ENCODE measurements at regions not wholly inside any gene's neighbourhood (a gene's known extent, or its start where the extent isn't known, plus 50 kb on each side); places are given as distances from the start of the nearest gene placed in this dataset.

DNA sequence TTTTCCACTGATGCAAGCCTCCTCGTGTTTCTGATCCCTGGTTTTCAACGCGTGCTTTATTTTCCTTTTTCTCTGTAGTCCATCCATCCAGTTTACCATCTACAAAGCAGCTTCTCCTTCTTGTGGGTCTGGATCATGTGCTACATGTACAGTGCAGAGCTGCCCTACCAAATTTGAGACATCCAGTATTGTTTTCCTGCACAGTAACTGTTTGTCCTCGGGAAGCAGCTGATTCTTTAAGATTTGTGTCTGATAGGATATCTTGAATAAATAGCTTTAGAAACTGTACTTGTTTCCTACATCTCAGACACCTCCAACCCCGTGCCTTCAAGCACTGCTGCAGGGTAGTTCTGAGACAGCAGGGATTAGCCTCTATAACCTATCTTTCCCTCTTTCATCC is 368.1 kb upstream of the FAR2 start:
- no peak for DNase-seq (ENCODE audit: low spot score)
- no peaks in the 10 kb centered on the region for H3K36me3 ChIP-seq
- Mint-ChIP-seq H3K36me3 (no peaks in the 10 kb centered on the region), H3K4me3 (no peak overlapping the region), H3K27ac (no peak overlapping the region), H3K9me3 (peaks cover 2% of the 10 kb centered on the region), H3K4me1 (peaks cover 5% of the 10 kb centered on the region), H3K27me3 (ENCODE audit: insufficient read depth, low read depth) (peaks cover 2% of the 10 kb centered on the region)
- H3K4me2 ChIP-seq, result no peak overlapping the region
- no peaks in the 10 kb centered on the region for H3F3A ChIP-seq (ENCODE audit: low read depth)
- no peaks in the 10 kb centered on the region for H4K20me1 ChIP-seq (ENCODE audit: low read depth)
- TF ChIP-seq EZH2 (IDR thresholded peaks at IDR 0.05) (no peak), EZH2phosphoT487 (IDR thresholded peaks at IDR 0.05) (no peak)
- TF ChIP-seq, protein P1, sequence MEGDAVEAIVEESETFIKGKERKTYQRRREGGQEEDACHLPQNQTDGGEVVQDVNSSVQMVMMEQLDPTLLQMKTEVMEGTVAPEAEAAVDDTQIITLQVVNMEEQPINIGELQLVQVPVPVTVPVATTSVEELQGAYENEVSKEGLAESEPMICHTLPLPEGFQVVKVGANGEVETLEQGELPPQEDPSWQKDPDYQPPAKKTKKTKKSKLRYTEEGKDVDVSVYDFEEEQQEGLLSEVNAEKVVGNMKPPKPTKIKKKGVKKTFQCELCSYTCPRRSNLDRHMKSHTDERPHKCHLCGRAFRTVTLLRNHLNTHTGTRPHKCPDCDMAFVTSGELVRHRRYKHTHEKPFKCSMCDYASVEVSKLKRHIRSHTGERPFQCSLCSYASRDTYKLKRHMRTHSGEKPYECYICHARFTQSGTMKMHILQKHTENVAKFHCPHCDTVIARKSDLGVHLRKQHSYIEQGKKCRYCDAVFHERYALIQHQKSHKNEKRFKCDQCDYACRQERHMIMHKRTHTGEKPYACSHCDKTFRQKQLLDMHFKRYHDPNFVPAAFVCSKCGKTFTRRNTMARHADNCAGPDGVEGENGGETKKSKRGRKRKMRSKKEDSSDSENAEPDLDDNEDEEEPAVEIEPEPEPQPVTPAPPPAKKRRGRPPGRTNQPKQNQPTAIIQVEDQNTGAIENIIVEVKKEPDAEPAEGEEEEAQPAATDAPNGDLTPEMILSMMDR (IDR thresholded peaks at IDR 0.05), result no peak
- H2AFZ ChIP-seq (replicated peaks), result no peak overlapping the region
- H3K27ac ChIP-seq, result no peak overlapping the region
- H3K4me3 ChIP-seq, result no peak overlapping the region
- no peaks in the 10 kb centered on the region for H3K27me3 ChIP-seq
- H3K4me1 ChIP-seq, result no peaks in the 10 kb centered on the region
- H3K79me2 ChIP-seq (ENCODE audit: low read depth), result no peaks in the 10 kb centered on the region
- H3K9me3 ChIP-seq (ENCODE audit: low read depth), result no peaks in the 10 kb centered on the region
- no peak overlapping the region for H3K9ac ChIP-seq

DNA sequence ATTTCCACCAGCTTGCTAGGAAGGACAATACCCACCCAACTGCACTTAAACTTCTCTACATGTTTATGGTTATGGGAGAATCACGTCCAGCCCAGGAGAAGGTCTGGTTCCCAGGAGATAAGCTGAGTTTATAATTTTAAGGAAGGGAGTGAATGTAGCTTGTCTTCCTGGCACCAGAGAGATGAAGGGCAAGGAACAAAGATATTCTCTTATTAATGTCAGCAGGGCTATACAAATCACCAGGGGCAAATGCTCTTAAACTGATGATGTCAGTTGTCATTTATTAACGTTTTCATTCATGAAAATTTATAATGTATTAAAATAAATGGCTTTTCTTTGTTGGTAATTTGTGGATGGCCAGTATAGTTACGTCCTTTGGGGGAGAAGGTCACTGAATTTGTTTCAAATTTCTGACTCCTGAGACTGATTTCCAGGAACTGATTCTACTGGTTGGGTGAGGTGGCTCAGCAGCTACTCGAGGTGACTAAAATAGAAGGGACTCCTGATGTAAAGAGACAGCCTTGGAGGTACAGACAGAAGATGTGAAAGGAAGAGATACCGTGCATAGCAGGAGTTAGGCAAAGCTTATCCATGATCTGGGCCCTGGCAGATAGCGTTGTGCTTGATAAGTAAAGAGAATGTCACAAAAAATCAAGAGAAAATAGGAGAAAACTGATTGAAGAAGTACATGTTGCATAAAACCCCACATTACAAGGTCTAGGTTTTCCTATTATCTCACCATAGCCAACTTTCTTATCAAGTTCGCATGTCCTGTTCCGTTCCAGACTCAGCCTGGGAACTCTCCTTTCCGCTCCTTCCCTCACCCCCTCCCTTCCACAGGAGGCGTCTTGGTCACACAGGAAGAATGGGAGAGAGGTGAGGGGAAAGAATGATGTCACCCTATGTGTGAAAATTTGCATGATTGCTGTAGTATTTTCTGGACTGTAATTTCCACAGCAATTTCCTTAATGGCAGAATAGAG is 367.1 kb upstream of the FAR2 start:
- H3K4me2 ChIP-seq, result no peak overlapping the region
- H3K9ac ChIP-seq, result no peak overlapping the region
- Mint-ChIP-seq H3K27ac (no peak overlapping the region), H3K27me3 (ENCODE audit: insufficient read depth, low read depth) (peaks cover 4% of the 10 kb centered on the region), H3K36me3 (no peaks in the 10 kb centered on the region), H3K9me3 (peaks cover 2% of the 10 kb centered on the region), H3K4me1 (peaks cover 3% of the 10 kb centered on the region), H3K4me3 (no peak overlapping the region)
- no peaks in the 10 kb centered on the region for H3K27me3 ChIP-seq
- no peaks in the 10 kb centered on the region for H3K4me1 ChIP-seq
- no peak overlapping the region for H2AFZ ChIP-seq (replicated peaks)
- no peaks in the 10 kb centered on the region for H4K20me1 ChIP-seq (ENCODE audit: low read depth)
- H3K9me3 ChIP-seq (ENCODE audit: low read depth), result no peaks in the 10 kb centered on the region
- no peak for DNase-seq (ENCODE audit: low spot score)
- no peak overlapping the region for H3K27ac ChIP-seq
- H3K79me2 ChIP-seq (ENCODE audit: low read depth), result no peaks in the 10 kb centered on the region
- no peaks in the 10 kb centered on the region for H3K36me3 ChIP-seq
- no peak overlapping the region for H3K4me3 ChIP-seq
- TF ChIP-seq EZH2phosphoT487 (IDR thresholded peaks at IDR 0.05) (no peak), EZH2 (IDR thresholded peaks at IDR 0.05) (no peak)
- TF ChIP-seq, protein P1 (IDR thresholded peaks at IDR 0.05), result no peak
- no peaks in the 10 kb centered on the region for H3F3A ChIP-seq (ENCODE audit: low read depth)

DNA sequence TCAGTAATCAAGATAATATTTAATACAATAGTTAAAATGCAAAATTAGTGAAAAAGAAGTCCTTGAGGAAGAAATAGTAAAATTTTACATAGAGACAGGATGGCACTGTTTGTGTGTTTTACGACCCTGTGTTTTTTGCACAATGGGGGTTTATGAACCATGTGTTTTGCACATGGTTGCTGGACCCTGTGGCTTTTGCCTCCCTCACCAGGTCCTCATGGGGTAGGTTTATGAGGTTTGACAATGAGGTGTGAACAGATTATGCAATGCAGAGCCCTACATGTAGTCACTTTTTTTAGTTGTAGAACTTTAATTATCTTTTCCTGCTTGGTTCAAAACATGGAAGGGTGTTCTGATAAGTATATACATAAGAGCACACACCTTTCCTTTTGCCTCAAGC is 366.3 kb upstream of the FAR2 start:
- H3K79me2 ChIP-seq (ENCODE audit: low read depth), result no peaks in the 10 kb centered on the region
- H3K4me3 ChIP-seq, result no peak overlapping the region
- H4K20me1 ChIP-seq (ENCODE audit: low read depth), result no peaks in the 10 kb centered on the region
- no peaks in the 10 kb centered on the region for H3F3A ChIP-seq (ENCODE audit: low read depth)
- no peak for TF ChIP-seq EZH2 (IDR thresholded peaks at IDR 0.05)
- TF ChIP-seq EZH2phosphoT487 (IDR thresholded peaks at IDR 0.05), result no peak
- TF ChIP-seq, protein P1 (IDR thresholded peaks at IDR 0.05), result no peak
- H2AFZ ChIP-seq (replicated peaks), result no peak overlapping the region
- Mint-ChIP-seq H3K36me3 (no peaks in the 10 kb centered on the region), H3K27me3 (ENCODE audit: insufficient read depth, low read depth) (peaks cover 4% of the 10 kb centered on the region), H3K9me3 (peaks cover 3% of the 10 kb centered on the region), H3K4me1 (peaks cover 8% of the 10 kb centered on the region), H3K27ac (no peak overlapping the region), H3K4me3 (no peak overlapping the region)
- H3K9ac ChIP-seq, result no peak overlapping the region
- no peaks in the 10 kb centered on the region for H3K9me3 ChIP-seq (ENCODE audit: low read depth)
- no peak overlapping the region for H3K4me2 ChIP-seq
- no peaks in the 10 kb centered on the region for H3K36me3 ChIP-seq
- H3K27me3 ChIP-seq, result no peaks in the 10 kb centered on the region
- H3K27ac ChIP-seq, result no peak overlapping the region
- no peak for DNase-seq (ENCODE audit: low spot score)
- no peaks in the 10 kb centered on the region for H3K4me1 ChIP-seq
